ENCODE measurements at regions not wholly inside any gene's neighbourhood (a gene's known extent, or its start where the extent isn't known, plus 50 kb on each side); places are given as distances from the start of the nearest gene placed in this dataset.

DNA sequence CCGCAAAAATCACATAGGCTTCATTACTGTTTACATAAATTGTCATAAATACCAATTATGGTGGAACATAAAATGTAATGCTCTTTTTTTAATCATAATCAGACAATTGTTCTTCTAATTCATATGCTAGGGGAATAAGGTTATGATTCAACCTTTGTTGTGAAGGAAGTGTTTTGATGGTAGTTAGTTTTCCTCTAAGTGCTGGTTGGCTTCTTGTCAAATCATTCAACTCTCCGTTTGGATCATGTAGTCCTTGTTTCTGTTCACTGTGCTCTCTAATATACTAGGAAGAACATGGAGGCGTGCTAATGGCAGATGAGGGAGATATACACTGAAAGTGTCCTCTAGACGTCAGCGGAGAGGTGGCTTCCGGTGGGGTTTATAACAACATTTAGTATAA lies 1938.0 kb upstream of the PIK3C3 start:
- no peak overlapping the region for H3K27ac ChIP-seq
- no peaks in the 10 kb centered on the region for H3K36me3 ChIP-seq
- H3K9me3 ChIP-seq = no peaks in the 10 kb centered on the region
- H3K27me3 ChIP-seq (replicated peaks; ENCODE audit: insufficient read depth) = no peaks in the 10 kb centered on the region
- no peaks in the 10 kb centered on the region for H3K4me1 ChIP-seq (ENCODE audit: control insufficient read depth in 1 of 2, low read depth in 2 of 2)
- ATAC-seq (ENCODE audit: insufficient number of reproducible peaks, low FRiP score, low read depth) (no peak), DNase-seq (ENCODE audit: low spot score) (no peak)
- H3K4me3 ChIP-seq = no peak overlapping the region
- TF ChIP-seq, protein P1, sequence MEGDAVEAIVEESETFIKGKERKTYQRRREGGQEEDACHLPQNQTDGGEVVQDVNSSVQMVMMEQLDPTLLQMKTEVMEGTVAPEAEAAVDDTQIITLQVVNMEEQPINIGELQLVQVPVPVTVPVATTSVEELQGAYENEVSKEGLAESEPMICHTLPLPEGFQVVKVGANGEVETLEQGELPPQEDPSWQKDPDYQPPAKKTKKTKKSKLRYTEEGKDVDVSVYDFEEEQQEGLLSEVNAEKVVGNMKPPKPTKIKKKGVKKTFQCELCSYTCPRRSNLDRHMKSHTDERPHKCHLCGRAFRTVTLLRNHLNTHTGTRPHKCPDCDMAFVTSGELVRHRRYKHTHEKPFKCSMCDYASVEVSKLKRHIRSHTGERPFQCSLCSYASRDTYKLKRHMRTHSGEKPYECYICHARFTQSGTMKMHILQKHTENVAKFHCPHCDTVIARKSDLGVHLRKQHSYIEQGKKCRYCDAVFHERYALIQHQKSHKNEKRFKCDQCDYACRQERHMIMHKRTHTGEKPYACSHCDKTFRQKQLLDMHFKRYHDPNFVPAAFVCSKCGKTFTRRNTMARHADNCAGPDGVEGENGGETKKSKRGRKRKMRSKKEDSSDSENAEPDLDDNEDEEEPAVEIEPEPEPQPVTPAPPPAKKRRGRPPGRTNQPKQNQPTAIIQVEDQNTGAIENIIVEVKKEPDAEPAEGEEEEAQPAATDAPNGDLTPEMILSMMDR (IDR thresholded peaks at IDR 0.05) = no peak

DNA sequence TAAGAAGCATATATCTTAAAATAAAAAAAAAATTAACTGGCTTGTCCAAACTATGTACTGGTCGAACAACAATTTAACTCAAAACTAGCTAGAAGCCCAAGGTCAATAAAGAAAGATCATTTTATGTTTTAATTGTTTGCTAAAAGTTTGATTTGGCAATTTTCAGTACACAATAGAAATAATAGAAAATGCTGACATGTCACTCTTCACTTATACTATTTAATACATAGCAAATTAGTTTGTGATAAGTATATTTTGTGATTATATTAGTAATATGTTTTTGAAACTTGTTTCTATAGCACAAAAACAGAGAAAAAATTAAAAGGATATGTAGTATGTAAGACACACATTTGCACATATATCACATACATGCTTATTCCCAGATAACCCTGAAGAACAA lies 1938.6 kb upstream of the PIK3C3 start:
- H3K36me3 ChIP-seq = no peaks in the 10 kb centered on the region
- no peak for ATAC-seq (ENCODE audit: insufficient number of reproducible peaks, low FRiP score, low read depth)
- H3K27me3 ChIP-seq (replicated peaks; ENCODE audit: insufficient read depth) = no peaks in the 10 kb centered on the region
- TF ChIP-seq, protein P1 (IDR thresholded peaks at IDR 0.05) = no peak
- no peaks in the 10 kb centered on the region for H3K9me3 ChIP-seq
- no peaks in the 10 kb centered on the region for H3K4me1 ChIP-seq (ENCODE audit: control insufficient read depth in 1 of 2, low read depth in 2 of 2)
- H3K27ac ChIP-seq = no peak overlapping the region
- DNase-seq (ENCODE audit: low spot score) = no peak
- no peak overlapping the region for H3K4me3 ChIP-seq

DNA sequence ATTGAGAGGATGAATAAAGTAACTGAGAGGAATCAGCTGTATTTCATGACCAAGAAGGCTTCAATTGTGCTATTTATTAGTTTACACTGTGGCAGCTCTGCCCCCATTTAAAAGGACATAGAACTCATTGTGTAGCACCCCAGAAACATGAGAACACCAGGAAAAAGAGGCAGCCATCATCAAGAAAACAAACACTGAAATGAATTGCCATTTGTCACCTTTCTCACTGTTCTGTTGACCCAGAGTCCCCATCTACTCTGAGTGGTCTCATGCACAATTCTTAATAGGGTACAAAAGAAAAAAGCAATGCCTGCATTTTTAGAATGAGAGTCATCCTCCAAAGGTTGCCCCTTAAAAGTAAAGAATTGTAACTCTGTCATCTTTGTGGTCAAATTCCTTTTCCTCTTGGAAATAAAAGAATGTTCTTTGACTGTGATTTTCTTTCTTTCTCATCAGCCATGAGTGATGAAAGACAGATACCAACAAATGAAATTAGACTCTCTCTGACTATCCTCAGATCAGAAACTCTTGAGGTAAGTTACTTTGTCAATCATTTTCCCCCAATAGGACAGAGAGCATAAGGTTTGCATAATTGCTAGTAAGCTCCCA lies 1941.9 kb upstream of the PIK3C3 start:
- ATAC-seq (ENCODE audit: insufficient number of reproducible peaks, low FRiP score, low read depth) (no peak), DNase-seq (ENCODE audit: low spot score) (no peak)
- H3K4me1 ChIP-seq (ENCODE audit: control insufficient read depth in 1 of 2, low read depth in 2 of 2) = no peaks in the 10 kb centered on the region
- no peak overlapping the region for H3K4me3 ChIP-seq
- TF ChIP-seq, protein P1 (IDR thresholded peaks at IDR 0.05) = no peak
- H3K27me3 ChIP-seq (replicated peaks; ENCODE audit: insufficient read depth) = no peaks in the 10 kb centered on the region
- H3K9me3 ChIP-seq = no peaks in the 10 kb centered on the region
- H3K27ac ChIP-seq = no peak overlapping the region
- H3K36me3 ChIP-seq = no peaks in the 10 kb centered on the region

DNA sequence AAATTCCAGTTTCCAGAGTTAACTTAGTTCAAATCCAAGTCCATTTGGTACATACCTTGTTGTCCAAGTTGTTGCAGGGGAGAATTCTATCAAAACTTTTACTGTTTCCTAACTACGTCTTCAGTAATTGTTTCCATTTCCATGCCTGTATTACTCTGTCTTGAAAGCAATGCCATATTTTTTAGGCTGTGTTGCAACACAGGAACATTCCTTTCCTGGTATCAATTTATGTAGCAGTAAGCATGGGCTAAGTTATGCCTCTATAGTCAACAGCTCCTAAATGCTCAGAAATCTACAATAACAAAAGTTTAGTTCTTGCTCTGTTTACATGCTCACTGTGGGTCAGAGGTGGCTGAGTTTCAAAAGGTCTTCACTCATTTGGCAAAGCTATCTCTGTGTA lies 1943.8 kb upstream of the PIK3C3 start:
- ATAC-seq (ENCODE audit: insufficient number of reproducible peaks, low FRiP score, low read depth) (no peak), DNase-seq (ENCODE audit: low spot score) (no peak)
- TF ChIP-seq, protein P1 (IDR thresholded peaks at IDR 0.05) = no peak
- Histone ChIP-seq H3K27ac (no peak overlapping the region), H3K27me3 (replicated peaks; ENCODE audit: insufficient read depth) (no peaks in the 10 kb centered on the region), H3K4me1 (ENCODE audit: control insufficient read depth in 1 of 2, low read depth in 2 of 2) (no peaks in the 10 kb centered on the region), H3K4me3 (no peak overlapping the region), H3K9me3 (no peaks in the 10 kb centered on the region), H3K36me3 (no peaks in the 10 kb centered on the region)

DNA sequence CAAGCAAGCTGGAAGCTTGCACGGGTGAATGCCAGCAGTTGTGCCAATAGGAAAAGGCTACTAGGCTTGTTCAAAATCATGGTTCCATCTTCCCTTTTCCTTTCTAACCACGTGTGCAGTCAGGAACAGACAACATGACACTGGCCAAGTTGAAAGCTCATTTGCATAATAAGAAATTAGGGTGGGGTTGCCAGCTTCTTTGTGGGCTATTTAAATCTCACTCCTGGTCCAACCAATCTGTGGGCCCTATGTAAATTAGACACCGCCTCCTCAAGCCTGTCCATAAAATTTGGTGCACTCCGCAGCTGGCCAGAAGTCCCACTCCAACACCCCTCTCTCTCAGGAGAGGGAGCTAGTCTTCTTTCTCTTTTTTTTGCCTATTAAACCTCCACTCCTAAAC lies 1948.4 kb upstream of the PIK3C3 start:
- no peaks in the 10 kb centered on the region for H3K36me3 ChIP-seq
- TF ChIP-seq, protein P1 (IDR thresholded peaks at IDR 0.05) = no peak
- no peaks in the 10 kb centered on the region for H3K4me1 ChIP-seq (ENCODE audit: control insufficient read depth in 1 of 2, low read depth in 2 of 2)
- no peak for ATAC-seq (ENCODE audit: insufficient number of reproducible peaks, low FRiP score, low read depth)
- H3K27me3 ChIP-seq (replicated peaks; ENCODE audit: insufficient read depth) = no peaks in the 10 kb centered on the region
- DNase-seq (ENCODE audit: low spot score) = no peak
- no peak overlapping the region for H3K4me3 ChIP-seq
- no peak overlapping the region for H3K27ac ChIP-seq
- H3K9me3 ChIP-seq = no peaks in the 10 kb centered on the region
